GM12872 (cell line): ENCODE measurements at regions not wholly inside any gene's neighbourhood (a gene's known extent, or its start where the extent isn't known, plus 50 kb on each side); places are given as distances from the start of the nearest gene placed in this dataset.

Experiments used
- CTCF ChIP-seq: IDR thresholded peaks from 3 replicates; pipeline ENCODE4 v1.5.1; 2011; ENCODE audit warnings: low read depth, mild to moderate bottlenecking, low read length, moderate library complexity; ENCODE audit not compliant: insufficient read depth

- no peak for TF ChIP-seq CTCF
Observed at GRCh38 chr1:82062206-82062605, 261.5 kb downstream of the ADGRL2 start.

GRCh38 chr1:82059959-82060358, 259.2 kb downstream of the ADGRL2 start:
- no peak for TF ChIP-seq CTCF

- no peak for TF ChIP-seq CTCF
Observed at GRCh38 chr1:82057011-82057410, 256.3 kb downstream of the ADGRL2 start.

- TF ChIP-seq CTCF = no peak
Observed at GRCh38 chr1:82052563-82052962, 251.8 kb downstream of the ADGRL2 start.

- no peak for TF ChIP-seq CTCF
Observed at GRCh38 chr1:82048596-82048995, 247.9 kb downstream of the ADGRL2 start.

GRCh38 chr1:82045221-82045620, 244.5 kb downstream of the ADGRL2 start:
- no peak for TF ChIP-seq CTCF

- TF ChIP-seq CTCF = no peak
Observed at GRCh38 chr1:82044536-82044935, 243.8 kb downstream of the ADGRL2 start.

GRCh38 chr1:82044111-82044510, 243.4 kb downstream of the ADGRL2 start:
- TF ChIP-seq CTCF = no peak
